Stimulated activated CD8-positive, alpha-beta memory T cell treated with anti-CD3 and anti-CD28 coated beads, Interleukin-15, amount 100 ng/mL, for 4 hours (primary cell): ENCODE measurements at regions not wholly inside any gene's neighbourhood (a gene's known extent, or its start where the extent isn't known, plus 50 kb on each side); places are given as distances from the start of the nearest gene placed in this dataset.
"Not testable (repeated sequence)": the region's sequence is repeated elsewhere in the genome, so short reads cannot be mapped to it uniquely, and the experiment has no call there.

Experiments
- DNase-seq, 2 donors: peaks; one replicate each; pipeline ENCODE4 v3.0.0-alpha.2; 2020; ENCODE audit warnings: low read depth in 2 of 2

DNA sequence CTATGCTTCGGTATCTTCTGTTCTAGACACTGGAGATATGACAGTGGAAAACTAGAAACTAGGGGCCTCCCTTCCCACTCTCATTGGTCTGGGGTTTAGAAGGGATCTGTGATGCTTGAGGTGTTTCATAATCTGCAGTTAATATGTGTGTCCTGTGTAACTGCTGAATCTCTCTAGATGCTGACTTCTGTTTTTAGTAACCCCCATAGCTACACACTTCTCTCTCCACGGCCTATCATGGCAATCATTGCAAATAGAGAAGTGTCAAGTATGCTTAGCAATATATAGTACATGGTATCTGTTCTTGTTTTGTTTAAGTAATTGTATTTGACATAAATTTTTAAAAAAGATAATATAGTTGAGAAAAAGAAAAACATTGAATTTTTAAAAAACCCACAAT, 394.6 kb upstream of the MMS22L start:
- DNase-seq: no peak

GRCh38 chr6:97687916-97688315, 404.9 kb upstream of the MMS22L start:
- no peak for DNase-seq

DNA sequence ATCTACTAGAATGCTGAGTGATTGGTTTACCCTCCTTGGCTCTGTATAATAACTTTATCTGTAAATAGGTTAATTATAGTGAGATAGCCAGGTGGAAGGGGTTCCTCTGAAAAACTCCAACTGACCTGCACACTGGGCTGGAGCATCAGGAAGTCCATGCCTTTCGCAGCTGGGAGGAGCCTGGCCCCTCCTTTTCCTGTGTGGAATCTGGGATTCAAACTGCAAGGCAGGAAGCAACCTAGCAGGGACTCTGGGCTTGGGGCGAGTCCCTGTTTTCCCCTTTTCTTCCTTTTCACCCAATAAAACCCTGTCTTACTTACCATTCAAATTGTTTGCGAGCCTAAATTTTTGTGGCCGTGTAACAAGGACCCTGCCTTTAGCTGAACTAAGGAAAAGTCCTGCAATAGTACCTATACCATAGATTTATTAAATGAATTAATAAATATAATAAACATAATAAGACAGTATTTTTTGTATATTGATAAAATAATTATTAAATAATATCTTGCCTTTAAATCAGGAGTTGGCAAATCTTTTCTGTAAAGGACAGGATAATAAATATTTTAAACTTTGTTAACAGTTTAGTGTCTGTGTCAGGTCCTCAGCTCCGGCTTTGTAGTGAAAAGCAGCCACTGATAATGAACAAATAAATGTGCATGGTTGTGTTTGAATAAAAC, 406.2 kb upstream of the MMS22L start:
- DNase-seq: no peak

DNA sequence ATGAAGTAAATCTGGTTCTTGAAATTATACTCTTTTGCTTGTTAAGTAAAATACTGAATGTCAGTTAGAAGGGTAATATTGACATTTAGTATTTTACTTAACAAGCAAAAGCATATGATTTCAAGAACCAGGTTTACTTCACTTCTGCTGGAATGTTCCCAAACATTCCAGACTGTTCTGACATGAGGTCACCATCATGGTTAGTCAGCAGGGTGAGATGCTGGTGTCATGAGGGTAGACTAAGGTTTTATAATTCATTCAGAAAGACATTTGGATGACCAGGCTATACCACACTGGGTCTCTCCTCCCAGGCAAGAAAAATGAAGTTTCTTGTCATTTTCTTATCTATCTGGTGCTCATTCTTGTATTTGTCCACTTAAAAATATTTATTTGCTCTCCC, 414.4 kb upstream of the MMS22L start:
- no peak for DNase-seq

- DNase-seq: no peak
Measured at GRCh38 chr6:97701801-97702200, 418.8 kb upstream of the MMS22L start.

DNA sequence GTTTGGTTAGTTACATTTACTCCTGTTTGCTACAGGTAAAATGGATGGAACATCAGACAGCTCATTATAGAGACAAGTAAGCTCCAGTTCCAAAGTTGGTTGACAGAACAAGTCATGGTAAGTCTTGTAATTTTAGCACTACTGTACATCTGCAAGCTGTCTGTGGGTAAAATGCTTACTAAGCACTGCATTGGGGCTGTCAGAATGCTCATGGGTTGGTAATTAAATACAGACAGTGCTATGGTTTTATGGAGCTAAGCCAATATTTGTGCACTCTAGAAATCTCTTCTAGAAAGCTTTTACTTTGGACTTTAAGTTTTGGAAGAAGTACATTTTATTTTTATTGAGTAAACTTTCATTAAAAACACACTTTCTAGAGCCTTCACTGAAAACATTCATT, 419.2 kb upstream of the MMS22L start:
- DNase-seq: no peak

- no peak for DNase-seq
Measured at GRCh38 chr6:97703661-97704060, 420.6 kb upstream of the MMS22L start.

- no peak for DNase-seq
Measured at GRCh38 chr6:97705568-97705967, 422.6 kb upstream of the MMS22L start.

GRCh38 chr6:97712751-97713150, 429.7 kb upstream of the MMS22L start:
- no peak for DNase-seq

GRCh38 chr6:97714772-97715171, 431.8 kb upstream of the MMS22L start:
- no peak for DNase-seq

- no peak for DNase-seq
Measured at GRCh38 chr6:97717086-97717485, 434.1 kb upstream of the MMS22L start.

DNA sequence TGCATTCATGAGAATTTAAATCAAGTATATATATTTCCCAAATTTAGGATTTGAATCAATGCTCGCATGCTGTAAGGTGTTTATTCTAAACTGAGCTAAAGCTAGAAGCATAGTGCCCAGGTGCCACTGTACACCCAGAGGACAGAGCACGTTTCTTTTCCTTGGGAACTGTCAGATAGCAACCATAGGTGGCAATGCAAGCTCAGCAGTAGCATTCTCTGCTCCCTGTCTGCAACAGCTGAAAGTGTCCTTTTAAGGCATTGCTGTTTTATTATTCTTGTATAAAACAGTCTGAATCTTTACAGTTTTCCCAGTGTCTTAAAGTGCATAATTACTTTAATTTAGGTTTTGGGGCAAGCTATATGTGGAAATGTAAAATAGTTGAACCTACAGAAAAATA, 443.4 kb upstream of the MMS22L start:
- DNase-seq: no peak

DNA sequence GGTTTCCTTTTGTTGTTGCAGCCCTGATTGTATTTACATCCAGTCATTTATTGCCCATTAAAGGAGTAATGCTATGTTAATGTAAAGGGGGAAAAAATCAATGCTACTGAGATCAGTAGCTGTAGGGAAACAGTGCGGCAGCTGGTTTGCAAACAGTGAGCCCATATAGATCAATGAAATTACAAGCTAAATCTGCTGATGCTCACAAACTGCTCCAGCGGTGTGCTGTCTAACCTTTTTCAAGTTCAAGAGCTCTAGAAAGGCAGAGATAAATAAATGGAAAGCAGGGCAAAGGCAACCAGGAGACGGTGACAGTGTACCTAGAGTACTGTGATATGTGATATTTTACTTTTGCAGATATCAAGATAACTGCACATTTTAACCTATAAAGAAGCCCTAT, 449.0 kb upstream of the MMS22L start:
- no peak for DNase-seq

GRCh38 chr6:97757575-97757974, 474.6 kb upstream of the MMS22L start:
- no peak for DNase-seq

GRCh38 chr6:97765461-97765860, 482.4 kb upstream of the MMS22L start:
- no peak for DNase-seq

DNA sequence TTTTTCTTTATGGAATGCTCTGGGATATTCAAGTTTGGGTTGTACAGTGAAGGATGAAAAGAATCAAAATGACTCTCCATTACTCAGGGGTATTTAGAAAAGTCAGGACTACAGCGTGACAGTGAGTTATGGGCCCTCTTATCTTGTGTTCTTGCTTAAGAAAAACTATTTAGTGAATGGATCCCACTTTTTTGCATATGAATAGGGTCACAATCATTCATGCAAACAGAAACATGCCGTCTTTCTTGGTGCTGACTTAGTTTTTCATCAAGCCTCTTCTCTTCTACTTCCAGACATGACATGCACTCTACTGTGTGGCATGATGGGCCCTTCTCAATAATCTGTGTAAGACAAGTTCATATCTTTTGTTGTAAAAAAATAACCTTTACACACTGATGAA, 488.4 kb upstream of the MMS22L start:
- no peak for DNase-seq

DNA sequence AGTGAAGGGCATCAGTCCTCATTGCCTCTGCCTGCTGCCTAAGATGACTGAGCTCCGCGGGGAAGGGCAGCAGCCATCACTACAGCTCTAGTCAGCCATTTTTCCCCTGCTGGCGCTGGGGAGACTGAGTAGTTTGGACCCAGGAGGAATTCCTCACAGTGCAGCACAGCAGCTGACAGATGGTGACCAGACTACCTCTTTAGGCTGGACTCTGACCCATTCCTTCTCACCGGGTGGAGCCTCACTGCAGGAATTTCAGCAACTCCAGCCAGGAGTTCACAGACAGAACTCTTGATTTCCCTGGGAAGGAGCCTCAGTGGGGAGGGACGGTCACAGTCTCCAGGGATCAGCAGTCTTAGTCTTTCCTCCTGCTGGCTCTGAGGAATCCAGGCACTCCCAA, 492.0 kb upstream of the MMS22L start:
- DNase-seq: no peak

- no peak for DNase-seq
Measured at GRCh38 chr6:97778290-97779038, 495.4 kb upstream of the MMS22L start.

DNA sequence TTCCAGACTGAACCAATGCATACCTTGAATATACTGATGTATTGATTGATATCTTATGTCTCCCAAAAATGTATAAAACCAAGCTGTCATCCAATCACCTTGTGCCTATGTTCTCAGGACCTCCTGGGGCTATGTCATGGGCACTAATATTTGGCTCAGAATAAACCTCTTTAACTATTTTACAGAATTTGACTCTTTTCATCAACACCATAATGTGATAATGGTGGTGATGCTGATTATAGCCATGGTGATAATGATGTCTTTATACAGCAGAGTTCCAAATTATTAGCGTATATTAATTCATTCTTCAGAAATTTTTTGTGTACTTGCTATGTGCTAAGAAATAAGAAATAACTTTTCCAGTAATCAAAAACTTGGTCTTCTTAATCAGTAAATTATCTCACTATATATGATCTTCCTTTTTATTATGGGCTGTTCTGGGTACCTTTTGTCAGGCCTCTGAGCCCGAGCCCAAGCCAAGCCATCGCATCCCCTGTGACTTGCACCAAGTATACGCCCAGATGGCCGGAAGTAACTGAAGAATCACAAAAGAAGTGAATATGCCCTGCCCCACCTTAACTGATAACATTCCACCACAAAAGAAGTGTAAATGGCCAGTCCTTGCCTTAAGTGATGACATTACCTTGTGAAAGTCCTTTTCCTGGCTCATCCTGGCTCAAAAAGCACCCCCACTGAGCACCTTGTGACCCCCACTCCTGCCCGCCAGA, 496.2 kb upstream of the MMS22L start:
- DNase-seq: not testable (repeated sequence)

DNA sequence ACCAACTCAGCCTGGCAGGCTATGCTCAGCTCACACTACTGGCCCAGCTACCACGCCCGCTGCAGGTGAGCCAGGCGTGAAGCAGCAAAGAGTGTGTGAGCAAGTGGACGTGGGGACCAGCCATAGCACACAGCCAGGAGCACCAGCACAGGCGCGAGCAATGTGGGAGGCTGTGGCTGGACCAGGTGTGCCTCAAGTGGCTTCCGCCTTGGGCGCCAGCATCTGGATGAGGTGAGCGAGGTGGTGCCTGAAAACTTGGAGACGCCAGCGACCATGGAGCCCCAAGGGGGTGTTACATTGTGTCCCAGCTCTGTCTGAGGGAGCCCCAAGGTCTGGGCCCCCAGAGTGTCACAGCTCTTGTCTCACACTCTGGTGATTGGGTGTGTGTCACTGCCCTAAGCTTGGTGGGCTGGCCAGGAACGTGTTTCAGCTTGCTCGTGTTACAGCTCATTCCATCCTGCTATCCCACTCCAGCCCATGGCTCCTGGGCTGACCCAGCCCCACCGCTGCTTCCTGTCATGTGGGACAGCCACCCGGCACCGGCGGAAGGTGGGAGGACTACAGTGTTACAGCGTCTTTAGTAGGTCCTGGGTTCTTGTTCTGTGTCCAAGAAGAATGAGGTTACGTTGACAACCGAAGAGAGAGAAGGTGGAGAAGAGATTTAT, 508.0 kb upstream of the MMS22L start:
- no peak for DNase-seq

DNA sequence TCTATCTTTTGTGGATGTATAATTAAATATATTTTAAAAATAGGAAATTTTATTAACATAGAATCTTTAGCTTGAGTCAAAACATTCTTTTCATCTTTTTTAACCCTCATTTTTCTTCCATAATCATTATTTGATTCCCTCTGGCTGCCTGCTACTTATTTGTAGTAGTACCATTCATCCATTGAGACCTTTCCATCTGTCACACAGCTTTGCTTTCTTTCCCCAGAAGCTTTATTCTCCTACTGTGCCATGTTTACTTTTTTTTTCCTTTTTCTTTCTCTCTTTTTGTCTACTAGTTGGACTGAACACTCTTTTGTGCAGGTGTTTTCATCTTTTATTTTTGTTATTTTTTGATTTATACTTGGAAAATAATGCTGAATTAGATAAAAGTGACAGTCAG, 522.6 kb upstream of the MMS22L start:
- no peak for DNase-seq

GRCh38 chr6:97812940-97813339, 529.9 kb upstream of the MMS22L start:
- no peak for DNase-seq
